ENCODE measurements at regions not wholly inside any gene's neighbourhood (a gene's known extent, or its start where the extent isn't known, plus 50 kb on each side); places are given as distances from the start of the nearest gene placed in this dataset.

DNA sequence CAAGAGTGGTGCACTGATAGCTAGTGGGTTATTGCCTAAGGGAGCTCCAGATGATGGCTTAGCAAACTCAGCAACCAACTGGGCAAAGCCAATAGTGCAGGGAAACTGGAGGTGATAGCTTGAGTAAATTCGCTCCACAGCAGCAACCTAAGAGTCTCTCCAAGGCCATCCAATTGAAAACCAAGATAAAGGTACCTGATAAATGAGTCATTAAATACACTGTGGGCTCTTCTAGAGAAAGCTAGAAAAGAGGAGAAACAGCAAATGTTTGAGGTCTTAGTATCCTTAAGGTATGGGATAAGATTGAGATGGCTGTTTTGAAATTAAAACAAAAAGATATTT, 197.8 kb upstream of the ERBB4 start:
- no peak for TF ChIP-seq CTCF (conservative IDR thresholded peaks at IDR 0.05; ENCODE audit: low read depth in 2 of 2)
- TF ChIP-seq POLR2AphosphoS5 (IDR thresholded peaks at IDR 0.05; ENCODE audit: low read depth), result no peak
- TF ChIP-seq EZH2phosphoT487 (IDR thresholded peaks at IDR 0.05; ENCODE audit: unreplicated experiment), result no peak
- TF ChIP-seq CREB1 (CRISPR knock-in tag; IDR thresholded peaks at IDR 0.05; ENCODE audit: low read depth), result no peak
- TF ChIP-seq ZNF114 (CRISPR knock-in tag; IDR thresholded peaks at IDR 0.05), result no peak
- TF ChIP-seq NANOG (IDR thresholded peaks at IDR 0.05; ENCODE audit: borderline replicate concordance), result no peak
- TF ChIP-seq EZH2 (IDR thresholded peaks at IDR 0.05; ENCODE audit: low read depth, unreplicated experiment), result no peak

All from GM23338 (cell line).